CD4-positive, alpha-beta T cell (primary cell): ENCODE measurements at regions not wholly inside any gene's neighbourhood (a gene's known extent, or its start where the extent isn't known, plus 50 kb on each side); places are given as distances from the start of the nearest gene placed in this dataset.

Experiments
- ATAC-seq: fragments of 200-7000 bp; cut with Tn5 transposase; one replicate; pipeline ENCODE4 v1.10.0; 2022; ENCODE audit warnings: mild to moderate bottlenecking; ENCODE audit not compliant: poor library complexity
- CTCF ChIA-PET: fragments of 350-600 bp; sonication (Branson Sonifier 250); formaldehyde crosslinking; loops from one replicate; lab custom pipeline; 2021; ENCODE audit warnings: antibody characterized with exemption, inconsistent platforms; lab: Charles Lee
- POLR2A ChIA-PET: fragments of 350-600 bp; sonication (Branson Sonifier 250); formaldehyde crosslinking; loops from one replicate; lab custom pipeline; 2021; ENCODE audit warnings: antibody characterized with exemption, inconsistent platforms; lab: Charles Lee
- DNase-seq, 14 experiments: peaks; one replicate each; pipeline ENCODE4 v3.0.0-alpha.2; 2013 to 2020; ENCODE audit warnings: mixed read lengths in 2 of 14
- H3K27ac ChIP-seq, 2 donors: one replicate each; pipeline versions ENCODE4 v1.5.1 to v1.7.0; 2013; ENCODE audit warnings: low read length in 2 of 2, low read depth in 1 of 2, mild to moderate bottlenecking in 1 of 2
- H3K27me3 ChIP-seq, 2 experiments: 1 replicate in 1 of 2; 2 replicates in 1 of 2; pipeline versions ENCODE4 v1.6.1 to v1.7.0; 2013; ENCODE audit warnings: low read length in 2 of 2, control low read depth in 1 of 2, mild to moderate bottlenecking in 1 of 2, moderate library complexity in 1 of 2; ENCODE audit not compliant: insufficient read depth in 2 of 2, control insufficient read depth in 1 of 2
- H3K36me3 ChIP-seq: one replicate; pipeline ENCODE4 v1.6.1; 2013; ENCODE audit warnings: low read length, control low read depth; ENCODE audit not compliant: insufficient read depth
- H3K4me1 ChIP-seq: one replicate; pipeline ENCODE4 v1.6.1; 2013; ENCODE audit warnings: low read length, control low read depth; ENCODE audit not compliant: insufficient read depth
- H3K4me3 ChIP-seq: one replicate; pipeline ENCODE4 v1.5.1; 2013; ENCODE audit warnings: mild to moderate bottlenecking, low read length, moderate library complexity
- H3K9me3 ChIP-seq, 2 experiments: 1 replicate in 1 of 2; 2 replicates in 1 of 2; pipeline versions ENCODE4 v1.6.1 to v1.7.0; 2013; ENCODE audit warnings: low read length in 2 of 2, mild to moderate bottlenecking in 2 of 2, control low read depth in 1 of 2, moderate library complexity in 1 of 2; ENCODE audit not compliant: control insufficient read depth in 1 of 2, insufficient read depth in 1 of 2
- H3K27ac Mint-ChIP-seq: one replicate; pipeline ENCODE4 v1.8.0; 2020; ENCODE audit warnings: mixed read lengths
- H3K27me3 Mint-ChIP-seq: one replicate; pipeline ENCODE4 v1.8.0; 2021; ENCODE audit warnings: mixed read lengths
- H3K36me3 Mint-ChIP-seq: one replicate; pipeline ENCODE4 v1.8.0; 2021; ENCODE audit warnings: low read depth, mixed read lengths
- H3K4me1 Mint-ChIP-seq: one replicate; pipeline ENCODE4 v1.8.0; 2021; ENCODE audit warnings: low read depth, mixed read lengths
- H3K4me3 Mint-ChIP-seq: one replicate; pipeline ENCODE4 v1.8.0; 2020; ENCODE audit warnings: mild to moderate bottlenecking, mixed read lengths
- H3K9me3 Mint-ChIP-seq: one replicate; pipeline ENCODE4 v1.8.0; 2020; ENCODE audit warnings: mixed read lengths
- intact Hi-C, 2 experiments: fragments of 100-400 bp; cut with DNase I in 1 of 2; cut with micrococcal nuclease in 1 of 2; formaldehyde crosslinking; loops; one replicate each; pipeline versions ENCODE4 v1.15.1 to v1.9.0; 2023 to 2025; cut with DNase I, micrococcal nuclease
- TF ChIP-seq, protein P1 (sequence below): fragments of 200-600 bp; IDR thresholded peaks from one replicate; pipeline ENCODE4 v1.8.0; 2022; ENCODE audit warnings: antibody characterized with exemption, mild to moderate bottlenecking

DNA sequence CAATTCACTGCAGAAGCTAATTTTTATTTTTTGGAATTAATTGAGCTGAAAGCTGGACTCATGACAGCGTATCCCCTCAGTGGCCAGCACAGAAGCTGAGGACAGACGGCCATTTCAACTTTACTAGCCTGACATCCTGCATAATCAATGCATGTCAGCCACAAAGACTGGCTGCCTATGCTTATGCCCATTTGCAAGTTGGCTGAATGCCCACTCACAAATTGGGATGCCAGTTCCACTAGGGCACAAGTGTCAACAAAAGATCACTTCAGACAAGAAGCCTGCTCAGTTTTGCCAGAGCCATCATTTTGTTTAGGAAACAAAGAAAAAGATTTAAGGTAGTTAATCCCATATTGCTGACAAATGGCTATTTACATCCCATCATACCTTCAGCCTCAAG, 417.6 kb downstream of the NOVA1 start:
- Mint-ChIP-seq H3K4me3 (no peak overlapping the region), H3K27ac (no peak overlapping the region), H3K4me1 (no peaks in the 10 kb centered on the region), H3K9me3 (peaks cover 11% of the 10 kb centered on the region), H3K36me3 (no peaks in the 10 kb centered on the region), H3K27me3 (no peaks in the 10 kb centered on the region)
- Histone ChIP-seq H3K36me3 (no peaks in the 10 kb centered on the region), H3K9me3 (peaks cover 0 to 4% of the 10 kb centered on the region in 2 experiments), H3K27me3 (no peaks in the 10 kb centered on the region), H3K4me1 (no peaks in the 10 kb centered on the region), H3K27ac (no peak overlapping the region), H3K4me3 (no peak overlapping the region)
- POLR2A ChIA-PET = no interaction called here
- ATAC-seq (no peak), DNase-seq (no peak)
- TF ChIP-seq, protein P1, sequence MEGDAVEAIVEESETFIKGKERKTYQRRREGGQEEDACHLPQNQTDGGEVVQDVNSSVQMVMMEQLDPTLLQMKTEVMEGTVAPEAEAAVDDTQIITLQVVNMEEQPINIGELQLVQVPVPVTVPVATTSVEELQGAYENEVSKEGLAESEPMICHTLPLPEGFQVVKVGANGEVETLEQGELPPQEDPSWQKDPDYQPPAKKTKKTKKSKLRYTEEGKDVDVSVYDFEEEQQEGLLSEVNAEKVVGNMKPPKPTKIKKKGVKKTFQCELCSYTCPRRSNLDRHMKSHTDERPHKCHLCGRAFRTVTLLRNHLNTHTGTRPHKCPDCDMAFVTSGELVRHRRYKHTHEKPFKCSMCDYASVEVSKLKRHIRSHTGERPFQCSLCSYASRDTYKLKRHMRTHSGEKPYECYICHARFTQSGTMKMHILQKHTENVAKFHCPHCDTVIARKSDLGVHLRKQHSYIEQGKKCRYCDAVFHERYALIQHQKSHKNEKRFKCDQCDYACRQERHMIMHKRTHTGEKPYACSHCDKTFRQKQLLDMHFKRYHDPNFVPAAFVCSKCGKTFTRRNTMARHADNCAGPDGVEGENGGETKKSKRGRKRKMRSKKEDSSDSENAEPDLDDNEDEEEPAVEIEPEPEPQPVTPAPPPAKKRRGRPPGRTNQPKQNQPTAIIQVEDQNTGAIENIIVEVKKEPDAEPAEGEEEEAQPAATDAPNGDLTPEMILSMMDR = no peak
- CTCF ChIA-PET = no interaction called here
- intact Hi-C loops = no loop called here

DNA sequence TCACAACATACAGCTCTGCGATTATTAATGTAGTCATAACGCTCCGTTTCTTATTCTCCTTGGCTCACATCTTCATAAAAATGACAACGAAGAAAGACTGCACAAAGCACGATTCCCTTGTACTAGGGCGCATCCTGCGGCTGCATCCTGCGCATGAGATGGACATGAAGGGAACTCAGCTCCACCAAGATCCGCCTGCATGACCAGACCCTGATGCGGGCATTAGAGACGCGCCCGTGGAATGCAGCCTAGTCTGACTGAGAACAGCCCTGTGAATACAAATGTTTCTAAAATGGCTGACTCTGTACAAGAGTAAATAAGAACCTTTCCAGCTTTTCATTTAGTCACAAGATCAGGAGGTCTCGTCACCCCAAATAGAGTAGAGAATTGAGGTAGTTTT, 422.2 kb downstream of the NOVA1 start:
- no peaks in the 10 kb centered on the region for H3K4me1 ChIP-seq
- H3K27me3 ChIP-seq = no peaks in the 10 kb centered on the region
- no peaks in the 10 kb centered on the region for H3K27me3 Mint-ChIP-seq
- CTCF ChIA-PET = no interaction called here
- DNase-seq = no peak
- no peaks in the 10 kb centered on the region for H3K4me1 Mint-ChIP-seq
- peaks cover 0 to 4% of the 10 kb centered on the region in 2 experiments for H3K9me3 ChIP-seq
- H3K27ac ChIP-seq = no peak overlapping the region
- H3K36me3 ChIP-seq = no peaks in the 10 kb centered on the region
- POLR2A ChIA-PET = no interaction called here
- H3K9me3 Mint-ChIP-seq = peaks cover 8% of the 10 kb centered on the region
- TF ChIP-seq, protein P1 = no peak
- no peak overlapping the region for H3K27ac Mint-ChIP-seq
- intact Hi-C loops = no loop called here
- no peak for ATAC-seq
- H3K36me3 Mint-ChIP-seq = no peaks in the 10 kb centered on the region
- H3K4me3 ChIP-seq = no peak overlapping the region
- H3K4me3 Mint-ChIP-seq = no peak overlapping the region

DNA sequence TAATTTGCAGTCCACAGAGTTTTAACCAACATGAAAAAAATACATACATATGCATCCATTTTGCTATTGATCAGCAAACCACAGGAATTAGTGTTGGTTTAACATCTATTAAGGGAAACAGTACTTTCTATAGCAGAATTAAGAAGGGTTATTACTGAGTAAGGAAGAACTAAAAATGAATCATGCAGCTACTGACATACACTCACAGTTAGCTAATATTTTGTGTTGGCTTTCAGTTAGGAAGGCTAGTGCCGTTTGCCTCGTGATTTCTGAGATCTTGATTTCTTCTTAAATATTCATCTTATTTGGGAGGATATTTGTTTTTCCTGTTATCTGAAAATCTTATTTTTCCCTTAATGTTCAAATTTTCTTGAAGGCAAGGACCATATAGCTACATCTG, 423.4 kb downstream of the NOVA1 start:
- H3K4me1 Mint-ChIP-seq = no peaks in the 10 kb centered on the region
- peaks cover 8% of the 10 kb centered on the region for H3K9me3 Mint-ChIP-seq
- H3K27me3 ChIP-seq = no peaks in the 10 kb centered on the region
- no peaks in the 10 kb centered on the region for H3K4me1 ChIP-seq
- H3K9me3 ChIP-seq = peaks cover 0 to 4% of the 10 kb centered on the region in 2 experiments
- H3K27ac ChIP-seq = no peak overlapping the region
- H3K4me3 ChIP-seq = no peak overlapping the region
- intact Hi-C loops = no loop called here
- no peaks in the 10 kb centered on the region for H3K36me3 ChIP-seq
- DNase-seq (no peak), ATAC-seq (no peak)
- POLR2A ChIA-PET = no interaction called here
- no peak overlapping the region for H3K4me3 Mint-ChIP-seq
- CTCF ChIA-PET = no interaction called here
- no peaks in the 10 kb centered on the region for H3K27me3 Mint-ChIP-seq
- H3K27ac Mint-ChIP-seq = no peak overlapping the region
- TF ChIP-seq, protein P1 = no peak
- no peaks in the 10 kb centered on the region for H3K36me3 Mint-ChIP-seq
